HCT116 (cell line): ENCODE measurements at regions not wholly inside any gene's neighbourhood (a gene's known extent, or its start where the extent isn't known, plus 50 kb on each side); places are given as distances from the start of the nearest gene placed in this dataset.

Source experiments
- ATAC-seq: fragments of 200-7000 bp; cut with Tn5 transposase; 2 replicates; pipeline ENCODE4 v1.9.1; 2020; ENCODE audit warnings: mild to moderate bottlenecking, moderate library complexity
- BruUV-seq: library from RNA; stranded (reverse); fragments of 400-500 nt; replicated peaks from 2 replicates; lab custom pipeline; 2021; lab: Mats Ljungman, UMichigan
- CTCF ChIA-PET: fragments of 300-600 bp; sonication (Branson Sonifier 250); formaldehyde crosslinking; loops from one replicate; lab custom pipeline; 2021; ENCODE audit warnings: antibody characterized with exemption; lab: Charles Lee
- POLR2A ChIA-PET: fragments of 300-600, 350-600 bp; sonication (Branson Sonifier 250); formaldehyde crosslinking; loops from one replicate; lab custom pipeline; 2021; ENCODE audit warnings: antibody characterized with exemption; lab: Charles Lee
- RAD21 ChIA-PET, 2 experiments: fragments of 300-600 bp; sonication (Branson Sonifier 250); formaldehyde crosslinking; loops; one replicate each; lab custom pipeline; 2023; ENCODE audit warnings: low total read pairs in 2 of 2; ENCODE audit not compliant: uncharacterized antibody in 2 of 2, unreplicated experiment in 2 of 2, low non-redundant PET in 1 of 2; lab: Charles Lee
- DNase-seq: peaks from one replicate; pipeline ENCODE4 v3.0.0-alpha.2; 2010; ENCODE audit warnings: low read depth, low spot score
- H2AFZ ChIP-seq: fragments of 200-600 bp; shearing (Covaris generic), sonication (generic); 2 replicates; pipeline ENCODE4 v1.6.1; 2017; ENCODE audit warnings: low read depth, mixed run types, mixed read lengths, antibody characterized with exemption, low read length; ENCODE audit not compliant: poor library complexity, severe bottlenecking
- H3K27ac ChIP-seq: 2 replicates; pipeline ENCODE4 v1.5.1; 2012; ENCODE audit warnings: low read depth, low read length
- H3K27me3 ChIP-seq: fragments of 200-600 bp; sonication (generic); 2 replicates; pipeline ENCODE4 v1.6.1; 2016; ENCODE audit warnings: mixed run types, low read length, mixed read lengths; ENCODE audit not compliant: insufficient read depth
- H3K36me3 ChIP-seq, 2 experiments: fragments of 200-500 bp in 1 of 2; fragments of 200-600 bp in 1 of 2; sonication (Bioruptor generic) in 1 of 2; sonication (generic) in 1 of 2; 2 replicates each; pipeline versions ENCODE4 v1.5.1 to v1.6.1; 2014 to 2016; ENCODE audit warnings: low read length in 2 of 2, inconsistent platforms in 1 of 2, mixed read lengths in 1 of 2, mixed run types in 1 of 2; ENCODE audit not compliant: insufficient read depth in 2 of 2, control insufficient read depth in 1 of 2
- H3K4me1 ChIP-seq, 2 experiments: fragments of 200-600 bp in 1 of 2; sonication (generic) in 1 of 2; 2 replicates each; pipeline versions ENCODE4 v1.5.1 to v1.6.1; 2012 to 2017; ENCODE audit warnings: low read length in 2 of 2, inconsistent platforms in 1 of 2, mild to moderate bottlenecking in 1 of 2, mixed read lengths in 1 of 2, mixed run types in 1 of 2, moderate library complexity in 1 of 2; ENCODE audit not compliant: insufficient read depth in 2 of 2, control insufficient read depth in 1 of 2
- H3K4me2 ChIP-seq: fragments of 200-600 bp; sonication (generic); 2 replicates; pipeline ENCODE4 v1.6.1; 2017; ENCODE audit warnings: mixed run types, low read length, mixed read lengths
- H3K4me3 ChIP-seq, 2 experiments: fragments of 200-600 bp in 1 of 2; sonication (generic) in 1 of 2; replicated peaks in 1 of 2; 2 replicates each; pipeline ENCODE4 v1.5.1; 2011 to 2016; ENCODE audit warnings: low read length in 2 of 2, control low read depth in 1 of 2, low read depth in 1 of 2, mild to moderate bottlenecking in 1 of 2, mixed read lengths in 1 of 2, mixed run types in 1 of 2
- H3K79me2 ChIP-seq: fragments of 200-600 bp; sonication (generic); 2 replicates; pipeline ENCODE4 v1.6.1; 2017; ENCODE audit warnings: mild to moderate bottlenecking, mixed run types, low read length, moderate library complexity, mixed read lengths; ENCODE audit not compliant: insufficient read depth
- H3K9ac ChIP-seq: fragments of 200-600 bp; sonication (generic); 2 replicates; pipeline ENCODE4 v1.6.1; 2016; ENCODE audit warnings: low read length, mixed read lengths
- H3K9me2 ChIP-seq: fragments of 200-600 bp; sonication (generic), shearing (Covaris generic); 2 replicates; pipeline ENCODE4 v1.6.1; 2017; ENCODE audit warnings: mixed run types, mild to moderate bottlenecking, moderate library complexity; ENCODE audit not compliant: insufficient read depth
- H3K9me3 ChIP-seq, 2 experiments: fragments of 200-500 bp in 1 of 2; fragments of 200-600 bp in 1 of 2; sonication (Bioruptor generic) in 1 of 2; sonication (generic) in 1 of 2; 2 replicates each; pipeline ENCODE4 v1.6.1; 2014 to 2017; ENCODE audit warnings: low read length in 2 of 2, mixed read lengths in 2 of 2, inconsistent platforms in 1 of 2, low read depth in 1 of 2, mild to moderate bottlenecking in 1 of 2, mixed run types in 1 of 2, moderate library complexity in 1 of 2; ENCODE audit not compliant: control insufficient read depth in 1 of 2, insufficient read depth in 1 of 2
- H4K20me1 ChIP-seq: fragments of 200-600 bp; sonication (generic), shearing (Covaris generic); 2 replicates; pipeline ENCODE4 v1.6.1; 2017; ENCODE audit warnings: mixed run types, mild to moderate bottlenecking, moderate library complexity; ENCODE audit not compliant: insufficient read depth
- ATF3 ChIP-seq: IDR thresholded peaks from 2 replicates; pipeline ENCODE4 v1.6.1; 2012
- CBX3 ChIP-seq: IDR thresholded peaks from 2 replicates; pipeline ENCODE4 v1.6.1; 2012; ENCODE audit warnings: low read depth
- CEBPB ChIP-seq: IDR thresholded peaks from 2 replicates; pipeline ENCODE4 v1.6.1; 2012; ENCODE audit warnings: low read depth
- ELF1 ChIP-seq: IDR thresholded peaks from 2 replicates; pipeline ENCODE4 v1.6.1; 2012; ENCODE audit warnings: low read depth, borderline replicate concordance
- EZH2 ChIP-seq: fragments of 200-600 bp; sonication (generic); IDR thresholded peaks from 2 replicates; pipeline ENCODE4 v1.6.1; 2017; ENCODE audit warnings: antibody characterized with exemption, mixed run types
- EZH2phosphoT487 ChIP-seq: fragments of 200-600 bp; IDR thresholded peaks from 2 replicates; pipeline ENCODE4 v1.6.1; 2018; ENCODE audit warnings: antibody characterized with exemption, borderline replicate concordance
- FOSL1 ChIP-seq: IDR thresholded peaks from 2 replicates; pipeline ENCODE4 v1.6.1; 2012; ENCODE audit warnings: low read depth
- JUND ChIP-seq: IDR thresholded peaks from 2 replicates; pipeline ENCODE4 v1.6.1; 2012
- RAD21 ChIP-seq: IDR thresholded peaks from 2 replicates; pipeline ENCODE4 v1.6.1; 2012; ENCODE audit warnings: low read depth, mild to moderate bottlenecking
- REST ChIP-seq: IDR thresholded peaks from 2 replicates; pipeline ENCODE4 v1.6.1; 2012; ENCODE audit warnings: low read depth
- SP1 ChIP-seq: IDR thresholded peaks from 2 replicates; pipeline ENCODE4 v1.6.1; 2012; ENCODE audit warnings: low read depth
- SRF ChIP-seq: IDR thresholded peaks from 2 replicates; pipeline ENCODE4 v1.6.1; 2012; ENCODE audit warnings: low read depth
- TCF7L2 ChIP-seq: IDR thresholded peaks from 2 replicates; pipeline ENCODE4 v1.7.0; 2011; ENCODE audit warnings: borderline replicate concordance, inconsistent platforms; ENCODE audit not compliant: insufficient read depth, insufficient read length; ENCODE audit errors: extremely low read depth
- YY1 ChIP-seq: IDR thresholded peaks from 2 replicates; pipeline ENCODE4 v1.6.1; 2011; ENCODE audit warnings: low read length, low read depth, moderate library complexity, mild to moderate bottlenecking; ENCODE audit not compliant: insufficient replicate concordance; ENCODE audit errors: extremely low read depth
- ZNF274 ChIP-seq: fragments of 200-500 bp; sonication (Bioruptor generic); IDR thresholded peaks from 2 replicates; pipeline ENCODE4 v1.6.1; 2014; ENCODE audit warnings: mild to moderate bottlenecking, low read depth, low read length, inconsistent platforms
- intact Hi-C: fragments of 100-400 bp; cut with micrococcal nuclease; formaldehyde crosslinking; loops from 2 replicates; pipeline ENCODE4 v1.10.0; 2022

- Histone ChIP-seq H3K9me2 (no peaks in the 10 kb centered on the region), H2AFZ (no peak overlapping the region), H3K4me3 (no peak overlapping the region), H4K20me1 (no peaks in the 10 kb centered on the region), H3K4me2 (no peak overlapping the region), H3K4me1 (no peaks in the 10 kb centered on the region), H3K27ac (no peak overlapping the region), H3K79me2 (no peaks in the 10 kb centered on the region), H3K36me3 (no peaks in the 10 kb centered on the region), H3K9ac (no peak overlapping the region), H3K9me3 (no peaks in the 10 kb centered on the region), H3K27me3 (no peaks in the 10 kb centered on the region)
- ChIA-PET RAD21 (no interaction called here), CTCF (no interaction called here), POLR2A (no interaction called here)
- DNase-seq = no peak
- no peak for ATAC-seq
- BruUV-seq = no TSS peak
- no peak for TF ChIP-seq CBX3
- no peak for TF ChIP-seq CEBPB
- TF ChIP-seq ZNF274 = no peak
- TF ChIP-seq EZH2phosphoT487 = no peak
- TF ChIP-seq EZH2 = no peak
- TF ChIP-seq FOSL1 = no peak
- no peak for TF ChIP-seq YY1
- no peak for TF ChIP-seq JUND
- TF ChIP-seq TCF7L2 = no peak
- no peak for TF ChIP-seq REST
- no peak for TF ChIP-seq SRF
- TF ChIP-seq SP1 = no peak
- TF ChIP-seq ATF3 = no peak
- TF ChIP-seq ELF1 = no peak
- no peak for TF ChIP-seq RAD21
- intact Hi-C loops = no loop called here
Measured at GRCh38 chr2:15890124-15890754, 50.1 kb upstream of the MYCN start.
